SK-N-SH treated with all-trans-retinoic acid at 6 μM for 48 hours (cell line): ENCODE measurements at regions not wholly inside any gene's neighbourhood (a gene's known extent, or its start where the extent isn't known, plus 50 kb on each side); places are given as distances from the start of the nearest gene placed in this dataset.

Experiments used
- ARNTL ChIP-seq: fragments of 450-650 bp; formaldehyde crosslinking; IDR thresholded peaks from 2 replicates; pipeline ENCODE4 v1.5.0; 2020; ENCODE audit warnings: low read depth, mild to moderate bottlenecking, moderate library complexity, borderline replicate concordance
- CSDC2 ChIP-seq: fragments of 250-450 bp; sonication (Bioruptor Pico); IDR thresholded peaks from 2 replicates; pipeline ENCODE4 v1.5.0; 2020; ENCODE audit warnings: mild to moderate bottlenecking, moderate library complexity
- CSRNP3 ChIP-seq: fragments of 250-450 bp; sonication (Bioruptor Pico); IDR thresholded peaks from 2 replicates; pipeline ENCODE4 v1.5.1; 2021; ENCODE audit warnings: mild to moderate bottlenecking, moderate library complexity
- GLIS3 ChIP-seq: fragments of 250-450 bp; sonication (Bioruptor Pico); IDR thresholded peaks from 2 replicates; pipeline ENCODE4 v1.5.0; 2020; ENCODE audit warnings: mild to moderate bottlenecking, moderate library complexity
- OSR1 ChIP-seq: fragments of 250-450 bp; sonication (Bioruptor Pico); IDR thresholded peaks from 2 replicates; pipeline ENCODE4 v1.8.0; 2022; ENCODE audit warnings: moderate library complexity, mild to moderate bottlenecking, inconsistent platforms
- PPARA ChIP-seq: fragments of 250-450 bp; sonication (Bioruptor Pico); IDR thresholded peaks from 2 replicates; pipeline ENCODE4 v1.5.0; 2020; ENCODE audit warnings: mild to moderate bottlenecking, borderline replicate concordance
- RARB ChIP-seq: fragments of 250-450 bp; sonication (Bioruptor Pico); IDR thresholded peaks from 2 replicates; pipeline ENCODE4 v1.8.0; 2021; ENCODE audit warnings: mild to moderate bottlenecking, moderate library complexity
- TSHZ2 ChIP-seq: fragments of 250-450 bp; sonication (Bioruptor Pico); IDR thresholded peaks from 2 replicates; pipeline ENCODE4 v1.5.0; 2020; ENCODE audit warnings: mild to moderate bottlenecking, moderate library complexity
- ZC3H10 ChIP-seq: fragments of 250-450 bp; sonication (Bioruptor Pico); IDR thresholded peaks from 2 replicates; pipeline ENCODE4 v1.5.1; 2021; ENCODE audit warnings: mild to moderate bottlenecking, moderate library complexity
- ZFP3 ChIP-seq: fragments of 250-450 bp; sonication (Bioruptor Pico); IDR thresholded peaks from 2 replicates; pipeline ENCODE4 v1.5.0; 2020; ENCODE audit warnings: mild to moderate bottlenecking, moderate library complexity
- ZFP30 ChIP-seq: fragments of 450-650 bp; formaldehyde crosslinking; IDR thresholded peaks from 2 replicates; pipeline ENCODE4 v1.5.0; 2022; ENCODE audit warnings: mild to moderate bottlenecking, moderate library complexity
- ZNF70 ChIP-seq: fragments of 450-650 bp; formaldehyde crosslinking; IDR thresholded peaks from 2 replicates; pipeline ENCODE4 v1.5.0; 2020; ENCODE audit warnings: mild to moderate bottlenecking, moderate library complexity
- TF ChIP-seq, protein P1 (sequence below): fragments of 250-450 bp; sonication (Bioruptor Pico); IDR thresholded peaks from 2 replicates; pipeline ENCODE4 v1.8.0; 2020; ENCODE audit warnings: mild to moderate bottlenecking, moderate library complexity, borderline replicate concordance
- TF ChIP-seq, protein P2 (sequence below): fragments of 250-450 bp; sonication (Bioruptor Pico); IDR thresholded peaks from 2 replicates; pipeline ENCODE4 v1.8.0; 2021; ENCODE audit warnings: low read depth, mild to moderate bottlenecking, moderate library complexity, borderline replicate concordance

- TF ChIP-seq ZC3H10 (CRISPR knock-in tag), result no peak
- TF ChIP-seq ZFP30, result no peak
- TF ChIP-seq, protein P1, sequence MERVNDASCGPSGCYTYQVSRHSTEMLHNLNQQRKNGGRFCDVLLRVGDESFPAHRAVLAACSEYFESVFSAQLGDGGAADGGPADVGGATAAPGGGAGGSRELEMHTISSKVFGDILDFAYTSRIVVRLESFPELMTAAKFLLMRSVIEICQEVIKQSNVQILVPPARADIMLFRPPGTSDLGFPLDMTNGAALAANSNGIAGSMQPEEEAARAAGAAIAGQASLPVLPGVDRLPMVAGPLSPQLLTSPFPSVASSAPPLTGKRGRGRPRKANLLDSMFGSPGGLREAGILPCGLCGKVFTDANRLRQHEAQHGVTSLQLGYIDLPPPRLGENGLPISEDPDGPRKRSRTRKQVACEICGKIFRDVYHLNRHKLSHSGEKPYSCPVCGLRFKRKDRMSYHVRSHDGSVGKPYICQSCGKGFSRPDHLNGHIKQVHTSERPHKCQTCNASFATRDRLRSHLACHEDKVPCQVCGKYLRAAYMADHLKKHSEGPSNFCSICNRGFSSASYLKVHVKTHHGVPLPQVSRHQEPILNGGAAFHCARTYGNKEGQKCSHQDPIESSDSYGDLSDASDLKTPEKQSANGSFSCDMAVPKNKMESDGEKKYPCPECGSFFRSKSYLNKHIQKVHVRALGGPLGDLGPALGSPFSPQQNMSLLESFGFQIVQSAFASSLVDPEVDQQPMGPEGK (CRISPR knock-in tag), result no peak
- no peak for TF ChIP-seq ZFP3 (CRISPR knock-in tag)
- TF ChIP-seq RARB (CRISPR knock-in tag), result no peak
- no peak for TF ChIP-seq CSRNP3 (CRISPR knock-in tag)
- TF ChIP-seq ZNF70 (CRISPR knock-in tag), result no peak
- no peak for TF ChIP-seq TSHZ2 (CRISPR knock-in tag)
- TF ChIP-seq, protein P2, sequence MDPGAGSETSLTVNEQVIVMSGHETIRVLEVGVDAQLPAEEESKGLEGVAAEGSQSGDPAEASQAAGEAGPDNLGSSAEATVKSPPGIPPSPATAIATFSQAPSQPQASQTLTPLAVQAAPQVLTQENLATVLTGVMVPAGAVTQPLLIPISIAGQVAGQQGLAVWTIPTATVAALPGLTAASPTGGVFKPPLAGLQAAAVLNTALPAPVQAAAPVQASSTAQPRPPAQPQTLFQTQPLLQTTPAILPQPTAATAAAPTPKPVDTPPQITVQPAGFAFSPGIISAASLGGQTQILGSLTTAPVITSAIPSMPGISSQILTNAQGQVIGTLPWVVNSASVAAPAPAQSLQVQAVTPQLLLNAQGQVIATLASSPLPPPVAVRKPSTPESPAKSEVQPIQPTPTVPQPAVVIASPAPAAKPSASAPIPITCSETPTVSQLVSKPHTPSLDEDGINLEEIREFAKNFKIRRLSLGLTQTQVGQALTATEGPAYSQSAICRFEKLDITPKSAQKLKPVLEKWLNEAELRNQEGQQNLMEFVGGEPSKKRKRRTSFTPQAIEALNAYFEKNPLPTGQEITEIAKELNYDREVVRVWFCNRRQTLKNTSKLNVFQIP (CRISPR knock-in tag), result no peak
- TF ChIP-seq OSR1 (CRISPR knock-in tag), result no peak
- TF ChIP-seq ARNTL (CRISPR knock-in tag), result no peak
- no peak for TF ChIP-seq GLIS3
- TF ChIP-seq PPARA (CRISPR knock-in tag), result no peak
- TF ChIP-seq CSDC2 (CRISPR knock-in tag), result no peak
These were observed 352.6 kb downstream of the BCL11B start for GRCh38 chr14:98919434-98919833.
